WTC11 (cell line): ENCODE measurements at regions not wholly inside any gene's neighbourhood (a gene's known extent, or its start where the extent isn't known, plus 50 kb on each side); places are given as distances from the start of the nearest gene placed in this dataset.

ENCODE experiments used
- ATAC-seq: fragments of 200-7000 bp; cut with Tn5 transposase; 2 replicates; pipeline ENCODE4 v1.10.0; 2021; ENCODE audit warnings: mild to moderate bottlenecking, moderate library complexity
- CTCF ChIA-PET: fragments of 300-600 bp; sonication (Branson Sonifier 250); formaldehyde crosslinking; loops from one replicate; lab custom pipeline; 2021; ENCODE audit warnings: antibody characterized with exemption; lab: Charles Lee
- POLR2A ChIA-PET: fragments of 350-600 bp; sonication (Branson Sonifier 250); formaldehyde crosslinking; loops from one replicate; lab custom pipeline; 2021; ENCODE audit warnings: antibody characterized with exemption; lab: Charles Lee
- DNase-seq: peaks from one replicate; pipeline ENCODE4 v3.0.0; 2021; ENCODE audit warnings: low spot score
- H3K27ac Mint-ChIP-seq: 2 replicates; pipeline ENCODE4 v1.8.0; 2021; ENCODE audit warnings: mixed read lengths
- H3K27me3 Mint-ChIP-seq: 2 replicates; pipeline ENCODE4 v1.8.0; 2021; ENCODE audit warnings: low read depth, mild to moderate bottlenecking, moderate library complexity, mixed read lengths
- H3K36me3 Mint-ChIP-seq: 2 replicates; pipeline ENCODE4 v1.8.0; 2021; ENCODE audit warnings: mixed read lengths
- H3K4me1 Mint-ChIP-seq: 2 replicates; pipeline ENCODE4 v1.8.0; 2022; ENCODE audit warnings: mixed read lengths
- H3K4me3 Mint-ChIP-seq: 2 replicates; pipeline ENCODE4 v1.8.0; 2021; ENCODE audit warnings: mild to moderate bottlenecking, moderate library complexity, mixed read lengths
- H3K9me3 Mint-ChIP-seq: 2 replicates; pipeline ENCODE4 v1.8.0; 2021; ENCODE audit warnings: mixed read lengths
- ESRRA ChIP-seq: sonication (generic); formaldehyde crosslinking; IDR thresholded peaks from 2 replicates; pipeline ENCODE4 v1.8.1; 2022; ENCODE audit warnings: mild to moderate bottlenecking, missing genetic modification reagents, borderline replicate concordance
- FOXP1 ChIP-seq: sonication (generic); formaldehyde crosslinking; IDR thresholded peaks from 2 replicates; pipeline ENCODE4 v1.8.0; 2022; ENCODE audit warnings: missing genetic modification reagents, mild to moderate bottlenecking, moderate library complexity, borderline replicate concordance
- NFE2L1 ChIP-seq: sonication (generic); formaldehyde crosslinking; IDR thresholded peaks from 2 replicates; pipeline ENCODE4 v1.8.1; 2023; ENCODE audit warnings: missing genetic modification reagents
- NFYB ChIP-seq: sonication (generic); formaldehyde crosslinking; conservative IDR thresholded peaks from 2 replicates; pipeline ENCODE4 v1.8.0; 2022; ENCODE audit warnings: low read depth, missing genetic modification reagents
- NR3C1 ChIP-seq: sonication (generic); formaldehyde crosslinking; conservative IDR thresholded peaks from 2 replicates; pipeline ENCODE4 v1.8.1; 2023; ENCODE audit warnings: low read depth, mild to moderate bottlenecking, missing genetic modification reagents
- RORB ChIP-seq: fragments of 250-450 bp; sonication (Bioruptor Pico); IDR thresholded peaks from 2 replicates; pipeline ENCODE4 v1.9.0; 2021; ENCODE audit warnings: mild to moderate bottlenecking
- SMAD4 ChIP-seq: sonication (generic); formaldehyde crosslinking; IDR thresholded peaks from 2 replicates; pipeline ENCODE4 v1.8.0; 2022; ENCODE audit warnings: mild to moderate bottlenecking, missing genetic modification reagents
- ZNF219 ChIP-seq: sonication (generic); formaldehyde crosslinking; IDR thresholded peaks from 2 replicates; pipeline ENCODE4 v1.8.0; 2023; ENCODE audit warnings: missing genetic modification reagents, mild to moderate bottlenecking, borderline replicate concordance
- ZNF396 ChIP-seq: fragments of 250-450 bp; sonication (Bioruptor Pico); IDR thresholded peaks from 2 replicates; pipeline ENCODE4 v1.8.0; 2021; ENCODE audit warnings: mild to moderate bottlenecking, moderate library complexity, borderline replicate concordance
- ZNF416 ChIP-seq: fragments of 250-450 bp; sonication (Bioruptor Pico); IDR thresholded peaks from 2 replicates; pipeline ENCODE4 v1.9.0; 2021; ENCODE audit warnings: mild to moderate bottlenecking, inconsistent platforms
- TF ChIP-seq, protein P1 (sequence below): sonication (generic); formaldehyde crosslinking; conservative IDR thresholded peaks from 2 replicates; pipeline ENCODE4 v1.8.1; 2023; ENCODE audit warnings: mild to moderate bottlenecking, low read depth, missing genetic modification reagents, moderate library complexity
- TF ChIP-seq, protein P2 (sequence below): sonication (generic); formaldehyde crosslinking; IDR thresholded peaks from 2 replicates; pipeline ENCODE4 v1.8.1; 2023; ENCODE audit warnings: mild to moderate bottlenecking, missing genetic modification reagents
- TF ChIP-seq, protein P3 (sequence below): sonication (generic); formaldehyde crosslinking; IDR thresholded peaks from 2 replicates; pipeline ENCODE4 v1.8.0; 2022; ENCODE audit warnings: missing genetic modification reagents
- TF ChIP-seq, protein P4 (sequence below): sonication (generic); formaldehyde crosslinking; IDR thresholded peaks from 2 replicates; pipeline ENCODE4 v1.8.1; 2023; ENCODE audit warnings: mild to moderate bottlenecking, moderate library complexity, missing genetic modification reagents
- TF ChIP-seq, protein P5 (sequence below): sonication (generic); formaldehyde crosslinking; IDR thresholded peaks from 2 replicates; pipeline ENCODE4 v1.8.1; 2023; ENCODE audit warnings: mild to moderate bottlenecking, missing genetic modification reagents, borderline replicate concordance
- TF ChIP-seq, protein P6 (sequence below): sonication (generic); formaldehyde crosslinking; IDR thresholded peaks from 2 replicates; pipeline ENCODE4 v1.8.1; 2022; ENCODE audit warnings: mild to moderate bottlenecking, missing genetic modification reagents, moderate library complexity, borderline replicate concordance

DNA sequence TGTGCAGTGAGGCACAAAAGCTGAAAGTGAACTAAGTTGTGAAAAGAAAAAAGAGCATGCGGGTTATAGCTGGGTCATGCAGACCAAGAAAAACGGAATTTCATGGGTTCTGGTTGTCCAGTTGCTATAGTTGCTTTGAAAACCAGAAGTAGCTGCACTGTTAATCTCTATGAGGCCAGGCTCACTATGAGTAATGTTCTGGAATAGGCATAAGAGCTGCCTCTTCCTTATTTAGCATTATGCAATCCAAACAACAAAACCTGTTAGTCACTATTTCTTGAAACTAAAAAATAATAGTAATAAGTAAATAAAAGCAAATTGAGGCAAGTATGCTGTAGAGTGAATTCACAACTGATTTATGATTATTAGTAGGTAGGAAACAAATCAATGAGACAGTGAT, 1383.7 kb downstream of the MRPL39 start:
- CTCF ChIA-PET, result no interaction called here
- Mint-ChIP-seq H3K36me3 (peaks cover 20% of the 10 kb centered on the region), H3K9me3 (peaks cover 58% of the 10 kb centered on the region), H3K27me3 (no peaks in the 10 kb centered on the region; the same call in 1 of the 2 replicates), H3K27ac (no peak overlapping the region), H3K4me3 (no peak overlapping the region), H3K4me1 (no peaks in the 10 kb centered on the region)
- TF ChIP-seq, protein P1, sequence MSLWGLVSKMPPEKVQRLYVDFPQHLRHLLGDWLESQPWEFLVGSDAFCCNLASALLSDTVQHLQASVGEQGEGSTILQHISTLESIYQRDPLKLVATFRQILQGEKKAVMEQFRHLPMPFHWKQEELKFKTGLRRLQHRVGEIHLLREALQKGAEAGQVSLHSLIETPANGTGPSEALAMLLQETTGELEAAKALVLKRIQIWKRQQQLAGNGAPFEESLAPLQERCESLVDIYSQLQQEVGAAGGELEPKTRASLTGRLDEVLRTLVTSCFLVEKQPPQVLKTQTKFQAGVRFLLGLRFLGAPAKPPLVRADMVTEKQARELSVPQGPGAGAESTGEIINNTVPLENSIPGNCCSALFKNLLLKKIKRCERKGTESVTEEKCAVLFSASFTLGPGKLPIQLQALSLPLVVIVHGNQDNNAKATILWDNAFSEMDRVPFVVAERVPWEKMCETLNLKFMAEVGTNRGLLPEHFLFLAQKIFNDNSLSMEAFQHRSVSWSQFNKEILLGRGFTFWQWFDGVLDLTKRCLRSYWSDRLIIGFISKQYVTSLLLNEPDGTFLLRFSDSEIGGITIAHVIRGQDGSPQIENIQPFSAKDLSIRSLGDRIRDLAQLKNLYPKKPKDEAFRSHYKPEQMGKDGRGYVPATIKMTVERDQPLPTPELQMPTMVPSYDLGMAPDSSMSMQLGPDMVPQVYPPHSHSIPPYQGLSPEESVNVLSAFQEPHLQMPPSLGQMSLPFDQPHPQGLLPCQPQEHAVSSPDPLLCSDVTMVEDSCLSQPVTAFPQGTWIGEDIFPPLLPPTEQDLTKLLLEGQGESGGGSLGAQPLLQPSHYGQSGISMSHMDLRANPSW (CRISPR knock-in tag), result no peak
- TF ChIP-seq SMAD4 (CRISPR knock-in tag), result no peak
- POLR2A ChIA-PET, result no interaction called here
- ATAC-seq, result no peak
- DNase-seq, result no peak

DNA sequence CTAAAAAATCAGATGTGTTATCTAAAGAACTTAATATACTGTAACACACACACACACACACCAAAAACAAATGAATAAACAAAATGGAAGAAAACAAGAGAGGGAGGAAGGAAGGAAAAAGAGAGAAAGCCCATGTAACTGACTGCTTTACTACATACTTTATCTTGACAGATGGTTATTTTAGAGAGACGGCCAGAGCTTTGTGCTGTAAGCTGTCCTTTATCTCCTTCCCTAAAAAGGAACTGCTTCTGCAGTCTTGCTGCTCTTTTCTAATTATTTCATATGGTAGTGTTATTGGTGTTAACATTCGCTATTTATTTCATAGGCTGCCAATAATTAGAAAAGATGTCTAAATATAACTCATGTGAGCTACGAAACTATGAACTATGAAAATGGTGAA, 1384.6 kb downstream of the MRPL39 start:
- Mint-ChIP-seq H3K4me3 (no peak overlapping the region), H3K4me1 (no peaks in the 10 kb centered on the region), H3K9me3 (peaks cover 51% of the 10 kb centered on the region), H3K36me3 (peaks cover 12% of the 10 kb centered on the region)
- POLR2A ChIA-PET, result no interaction called here
- CTCF ChIA-PET, result no interaction called here
- no peak for DNase-seq
- TF ChIP-seq NFE2L1 (CRISPR knock-in tag), result no peak
- no peak for TF ChIP-seq ZNF416 (CRISPR knock-in tag)
- TF ChIP-seq RORB (CRISPR knock-in tag), result no peak
- TF ChIP-seq FOXP1 (CRISPR knock-in tag), result no peak
- no peak for TF ChIP-seq NFYB
- TF ChIP-seq, all 79 proteins: peak for 0
- no peak overlapping the region for H3K27ac Mint-ChIP-seq
- ATAC-seq, result no peak
- no peaks in the 10 kb centered on the region; the same call in 1 of the 2 replicates for H3K27me3 Mint-ChIP-seq

DNA sequence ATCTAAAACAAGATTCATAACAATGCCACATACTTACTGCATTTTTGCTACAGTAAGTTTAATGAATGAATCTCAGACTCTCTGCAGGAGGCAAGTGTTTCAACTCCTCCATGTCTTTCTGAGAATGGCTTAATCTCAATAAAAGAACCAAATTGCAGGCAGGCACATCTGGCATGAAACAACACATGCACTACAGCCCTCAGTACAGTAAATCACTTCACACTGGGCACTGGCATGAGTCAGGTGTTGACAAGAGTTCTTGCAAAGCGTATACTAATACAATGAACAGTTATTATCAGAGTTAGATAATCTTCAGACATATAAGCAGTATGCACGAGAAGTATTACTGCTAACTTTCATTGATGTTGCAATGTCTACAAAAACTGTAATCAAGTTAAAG, 1386.8 kb downstream of the MRPL39 start:
- Mint-ChIP-seq H3K27me3 (no peaks in the 10 kb centered on the region; the same call in 1 of the 2 replicates), H3K9me3 (peaks cover 42% of the 10 kb centered on the region), H3K4me3 (no peak overlapping the region), H3K36me3 (peaks cover 10% of the 10 kb centered on the region), H3K27ac (no peak overlapping the region), H3K4me1 (no peaks in the 10 kb centered on the region)
- CTCF ChIA-PET, result no interaction called here
- ATAC-seq, result no peak
- no peak for DNase-seq
- TF ChIP-seq NR3C1 (CRISPR knock-in tag), result no peak
- TF ChIP-seq ZNF396 (CRISPR knock-in tag), result no peak
- no peak for TF ChIP-seq RORB (CRISPR knock-in tag)
- TF ChIP-seq, protein P2, sequence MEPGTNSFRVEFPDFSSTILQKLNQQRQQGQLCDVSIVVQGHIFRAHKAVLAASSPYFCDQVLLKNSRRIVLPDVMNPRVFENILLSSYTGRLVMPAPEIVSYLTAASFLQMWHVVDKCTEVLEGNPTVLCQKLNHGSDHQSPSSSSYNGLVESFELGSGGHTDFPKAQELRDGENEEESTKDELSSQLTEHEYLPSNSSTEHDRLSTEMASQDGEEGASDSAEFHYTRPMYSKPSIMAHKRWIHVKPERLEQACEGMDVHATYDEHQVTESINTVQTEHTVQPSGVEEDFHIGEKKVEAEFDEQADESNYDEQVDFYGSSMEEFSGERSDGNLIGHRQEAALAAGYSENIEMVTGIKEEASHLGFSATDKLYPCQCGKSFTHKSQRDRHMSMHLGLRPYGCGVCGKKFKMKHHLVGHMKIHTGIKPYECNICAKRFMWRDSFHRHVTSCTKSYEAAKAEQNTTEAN (CRISPR knock-in tag), result no peak
- TF ChIP-seq FOXP1 (CRISPR knock-in tag), result no peak
- TF ChIP-seq, protein P3, sequence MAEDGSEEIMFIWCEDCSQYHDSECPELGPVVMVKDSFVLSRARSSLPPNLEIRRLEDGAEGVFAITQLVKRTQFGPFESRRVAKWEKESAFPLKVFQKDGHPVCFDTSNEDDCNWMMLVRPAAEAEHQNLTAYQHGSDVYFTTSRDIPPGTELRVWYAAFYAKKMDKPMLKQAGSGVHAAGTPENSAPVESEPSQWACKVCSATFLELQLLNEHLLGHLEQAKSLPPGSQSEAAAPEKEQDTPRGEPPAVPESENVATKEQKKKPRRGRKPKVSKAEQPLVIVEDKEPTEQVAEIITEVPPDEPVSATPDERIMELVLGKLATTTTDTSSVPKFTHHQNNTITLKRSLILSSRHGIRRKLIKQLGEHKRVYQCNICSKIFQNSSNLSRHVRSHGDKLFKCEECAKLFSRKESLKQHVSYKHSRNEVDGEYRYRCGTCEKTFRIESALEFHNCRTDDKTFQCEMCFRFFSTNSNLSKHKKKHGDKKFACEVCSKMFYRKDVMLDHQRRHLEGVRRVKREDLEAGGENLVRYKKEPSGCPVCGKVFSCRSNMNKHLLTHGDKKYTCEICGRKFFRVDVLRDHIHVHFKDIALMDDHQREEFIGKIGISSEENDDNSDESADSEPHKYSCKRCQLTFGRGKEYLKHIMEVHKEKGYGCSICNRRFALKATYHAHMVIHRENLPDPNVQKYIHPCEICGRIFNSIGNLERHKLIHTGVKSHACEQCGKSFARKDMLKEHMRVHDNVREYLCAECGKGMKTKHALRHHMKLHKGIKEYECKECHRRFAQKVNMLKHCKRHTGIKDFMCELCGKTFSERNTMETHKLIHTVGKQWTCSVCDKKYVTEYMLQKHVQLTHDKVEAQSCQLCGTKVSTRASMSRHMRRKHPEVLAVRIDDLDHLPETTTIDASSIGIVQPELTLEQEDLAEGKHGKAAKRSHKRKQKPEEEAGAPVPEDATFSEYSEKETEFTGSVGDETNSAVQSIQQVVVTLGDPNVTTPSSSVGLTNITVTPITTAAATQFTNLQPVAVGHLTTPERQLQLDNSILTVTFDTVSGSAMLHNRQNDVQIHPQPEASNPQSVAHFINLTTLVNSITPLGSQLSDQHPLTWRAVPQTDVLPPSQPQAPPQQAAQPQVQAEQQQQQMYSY (CRISPR knock-in tag), result no peak
- TF ChIP-seq, protein P4, sequence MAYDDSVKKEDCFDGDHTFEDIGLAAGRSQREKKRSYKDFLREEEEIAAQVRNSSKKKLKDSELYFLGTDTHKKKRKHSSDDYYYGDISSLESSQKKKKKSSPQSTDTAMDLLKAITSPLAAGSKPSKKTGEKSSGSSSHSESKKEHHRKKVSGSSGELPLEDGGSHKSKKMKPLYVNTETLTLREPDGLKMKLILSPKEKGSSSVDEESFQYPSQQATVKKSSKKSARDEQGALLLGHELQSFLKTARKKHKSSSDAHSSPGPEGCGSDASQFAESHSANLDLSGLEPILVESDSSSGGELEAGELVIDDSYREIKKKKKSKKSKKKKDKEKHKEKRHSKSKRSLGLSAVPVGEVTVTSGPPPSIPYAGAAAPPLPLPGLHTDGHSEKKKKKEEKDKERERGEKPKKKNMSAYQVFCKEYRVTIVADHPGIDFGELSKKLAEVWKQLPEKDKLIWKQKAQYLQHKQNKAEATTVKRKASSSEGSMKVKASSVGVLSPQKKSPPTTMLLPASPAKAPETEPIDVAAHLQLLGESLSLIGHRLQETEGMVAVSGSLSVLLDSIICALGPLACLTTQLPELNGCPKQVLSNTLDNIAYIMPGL (CRISPR knock-in tag), result no peak
- no peak for TF ChIP-seq ZNF219
- TF ChIP-seq, protein P5, sequence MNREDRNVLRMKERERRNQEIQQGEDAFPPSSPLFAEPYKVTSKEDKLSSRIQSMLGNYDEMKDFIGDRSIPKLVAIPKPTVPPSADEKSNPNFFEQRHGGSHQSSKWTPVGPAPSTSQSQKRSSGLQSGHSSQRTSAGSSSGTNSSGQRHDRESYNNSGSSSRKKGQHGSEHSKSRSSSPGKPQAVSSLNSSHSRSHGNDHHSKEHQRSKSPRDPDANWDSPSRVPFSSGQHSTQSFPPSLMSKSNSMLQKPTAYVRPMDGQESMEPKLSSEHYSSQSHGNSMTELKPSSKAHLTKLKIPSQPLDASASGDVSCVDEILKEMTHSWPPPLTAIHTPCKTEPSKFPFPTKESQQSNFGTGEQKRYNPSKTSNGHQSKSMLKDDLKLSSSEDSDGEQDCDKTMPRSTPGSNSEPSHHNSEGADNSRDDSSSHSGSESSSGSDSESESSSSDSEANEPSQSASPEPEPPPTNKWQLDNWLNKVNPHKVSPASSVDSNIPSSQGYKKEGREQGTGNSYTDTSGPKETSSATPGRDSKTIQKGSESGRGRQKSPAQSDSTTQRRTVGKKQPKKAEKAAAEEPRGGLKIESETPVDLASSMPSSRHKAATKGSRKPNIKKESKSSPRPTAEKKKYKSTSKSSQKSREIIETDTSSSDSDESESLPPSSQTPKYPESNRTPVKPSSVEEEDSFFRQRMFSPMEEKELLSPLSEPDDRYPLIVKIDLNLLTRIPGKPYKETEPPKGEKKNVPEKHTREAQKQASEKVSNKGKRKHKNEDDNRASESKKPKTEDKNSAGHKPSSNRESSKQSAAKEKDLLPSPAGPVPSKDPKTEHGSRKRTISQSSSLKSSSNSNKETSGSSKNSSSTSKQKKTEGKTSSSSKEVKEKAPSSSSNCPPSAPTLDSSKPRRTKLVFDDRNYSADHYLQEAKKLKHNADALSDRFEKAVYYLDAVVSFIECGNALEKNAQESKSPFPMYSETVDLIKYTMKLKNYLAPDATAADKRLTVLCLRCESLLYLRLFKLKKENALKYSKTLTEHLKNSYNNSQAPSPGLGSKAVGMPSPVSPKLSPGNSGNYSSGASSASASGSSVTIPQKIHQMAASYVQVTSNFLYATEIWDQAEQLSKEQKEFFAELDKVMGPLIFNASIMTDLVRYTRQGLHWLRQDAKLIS, result no peak
- no peak for TF ChIP-seq ZNF416 (CRISPR knock-in tag)
- TF ChIP-seq, protein P6, sequence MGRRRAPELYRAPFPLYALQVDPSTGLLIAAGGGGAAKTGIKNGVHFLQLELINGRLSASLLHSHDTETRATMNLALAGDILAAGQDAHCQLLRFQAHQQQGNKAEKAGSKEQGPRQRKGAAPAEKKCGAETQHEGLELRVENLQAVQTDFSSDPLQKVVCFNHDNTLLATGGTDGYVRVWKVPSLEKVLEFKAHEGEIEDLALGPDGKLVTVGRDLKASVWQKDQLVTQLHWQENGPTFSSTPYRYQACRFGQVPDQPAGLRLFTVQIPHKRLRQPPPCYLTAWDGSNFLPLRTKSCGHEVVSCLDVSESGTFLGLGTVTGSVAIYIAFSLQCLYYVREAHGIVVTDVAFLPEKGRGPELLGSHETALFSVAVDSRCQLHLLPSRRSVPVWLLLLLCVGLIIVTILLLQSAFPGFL (CRISPR knock-in tag), result no peak
- TF ChIP-seq ESRRA, result no peak
- POLR2A ChIA-PET, result no interaction called here
